Body of pancreas (tissue), 4 donors: ENCODE measurements at regions not wholly inside any gene's neighbourhood (a gene's known extent, or its start where the extent isn't known, plus 50 kb on each side); places are given as distances from the start of the nearest gene placed in this dataset.

Source experiments
- ATAC-seq: fragments of 150-250 bp; one replicate; pipeline ENCODE4 v1.9.1; 2016
- DNase-seq, 4 donors: peaks; one replicate each; pipeline ENCODE4 v3.0.0-alpha.2; 2019
- H3K27ac ChIP-seq, 4 donors: fragments of 200-600 bp; sonication (generic); 1 replicate in 3 of 4; 2 replicates in 1 of 4; pipeline versions ENCODE4 v1.5.1 to v1.6.1; 2016 to 2019; ENCODE audit warnings: mild to moderate bottlenecking in 1 of 4, mixed read lengths in 1 of 4, moderate library complexity in 1 of 4
- H3K27me3 ChIP-seq, 2 donors: fragments of 200-600 bp; sonication (generic); one replicate each; pipeline ENCODE4 v1.6.0; 2016; ENCODE audit warnings: mild to moderate bottlenecking in 1 of 2
- H3K36me3 ChIP-seq, 2 donors: fragments of 200-600 bp; sonication (generic); replicated peaks in 1 of 2; 2 replicates each; pipeline ENCODE4 v1.5.1; 2016; ENCODE audit warnings: low read depth in 2 of 2; ENCODE audit not compliant: insufficient read depth in 1 of 2
- H3K4me1 ChIP-seq: fragments of 200-600 bp; sonication (generic); one replicate; pipeline ENCODE4 v1.6.0; 2016
- H3K4me3 ChIP-seq, 2 donors: fragments of 200-600 bp; sonication (generic); 1 replicate in 1 of 2; 2 replicates in 1 of 2; pipeline ENCODE4 v1.5.1; 2016 to 2019
- H3K9me3 ChIP-seq, 3 donors: fragments of 200-600 bp; sonication (generic); 1 replicate in 2 of 3; 2 replicates in 1 of 3; pipeline ENCODE4 v1.5.1; 2016
- CTCF ChIP-seq, 7 experiments: fragments of 450-650 bp in 4 of 7; fragments of 200-600 bp in 3 of 7; sonication (generic) in 3 of 7; IDR thresholded peaks; one replicate each; pipeline ENCODE4 v1.5.1; 2016 to 2019; ENCODE audit warnings: antibody characterized with exemption in 7 of 7
- POLR2A ChIP-seq, 3 donors: fragments of 450-650 bp; IDR thresholded peaks; one replicate each; pipeline ENCODE4 v1.6.1; 2016; ENCODE audit warnings: antibody characterized with exemption in 3 of 3, mild to moderate bottlenecking in 2 of 3
- WGBS, 2 donors: methylation state at CpG; one replicate each; pipeline ENCODE4 v1.1.5; 2017; 5-methylcytosine and 5-hydroxymethylcytosine counted together
- intact Hi-C: fragments of 100-400 bp; cut with DNase I; formaldehyde crosslinking; loops from one replicate; pipeline ENCODE4 v1.15.1; 2023

GRCh38 chr12:82277582-82277981, 80.6 kb downstream of the CCDC59 start:
- Histone ChIP-seq H3K4me3 (no peak overlapping the region), H3K27me3 (no peaks in the 10 kb centered on the region), H3K27ac (no peak overlapping the region), H3K4me1 (no peaks in the 10 kb centered on the region), H3K9me3 (peaks cover 0 to 8% (median 0%) of the 10 kb centered on the region in 3 donors), H3K36me3 (no peaks in the 10 kb centered on the region)
- DNase-seq: no peak
- intact Hi-C loops: no loop called here
- ATAC-seq: no peak
- WGBS, 2 donors: 65 to 72% methylated on average over 4 of the region's 4 CpGs
- TF ChIP-seq CTCF (IDR thresholded peaks at IDR 0.05) (no peak), POLR2A (IDR thresholded peaks at IDR 0.05) (no peak)

GRCh38 chr12:82242729-82243128, 115.5 kb downstream of the CCDC59 start:
- Histone ChIP-seq H3K9me3 (peaks cover 0 to 8% (median 0%) of the 10 kb centered on the region in 3 donors), H3K27ac (no peak overlapping the region), H3K36me3 (no peaks in the 10 kb centered on the region), H3K27me3 (no peaks in the 10 kb centered on the region), H3K4me1 (no peaks in the 10 kb centered on the region), H3K4me3 (no peak overlapping the region)
- TF ChIP-seq POLR2A (IDR thresholded peaks at IDR 0.05) (no peak), CTCF (IDR thresholded peaks at IDR 0.05) (no peak)
- intact Hi-C loops: no loop called here
- no peak for ATAC-seq
- WGBS, 2 donors: 71 to 78% methylated on average over 4 of the region's 4 CpGs
- no peak for DNase-seq

GRCh38 chr12:82225871-82226270, 132.3 kb downstream of the CCDC59 start:
- Histone ChIP-seq H3K9me3 (no peaks in the 10 kb centered on the region), H3K4me3 (no peak overlapping the region), H3K27me3 (no peaks in the 10 kb centered on the region), H3K36me3 (no peaks in the 10 kb centered on the region), H3K4me1 (no peaks in the 10 kb centered on the region), H3K27ac (no peak overlapping the region)
- TF ChIP-seq POLR2A (IDR thresholded peaks at IDR 0.05): no peak
- no peak for TF ChIP-seq CTCF (IDR thresholded peaks at IDR 0.05)
- DNase-seq (no peak), ATAC-seq (no peak)
- intact Hi-C loops: no loop called here

- 63 to 75% methylated on average over 4 of the region's 4 CpGs for WGBS, 2 donors
- Histone ChIP-seq H3K27me3 (no peaks in the 10 kb centered on the region), H3K27ac (no peak overlapping the region), H3K4me1 (no peaks in the 10 kb centered on the region), H3K4me3 (no peak overlapping the region), H3K9me3 (no peaks in the 10 kb centered on the region), H3K36me3 (no peaks in the 10 kb centered on the region)
- no peak for TF ChIP-seq CTCF (IDR thresholded peaks at IDR 0.05)
- TF ChIP-seq POLR2A (IDR thresholded peaks at IDR 0.05): no peak
- DNase-seq (no peak), ATAC-seq (no peak)
- intact Hi-C loops: no loop called here
Observed at GRCh38 chr12:82223426-82223825, 134.8 kb downstream of the CCDC59 start.

- Histone ChIP-seq H3K27me3 (no peaks in the 10 kb centered on the region), H3K36me3 (no peaks in the 10 kb centered on the region), H3K27ac (no peak overlapping the region), H3K9me3 (peaks cover 0 to under 1% (median 0%) of the 10 kb centered on the region in 3 donors), H3K4me3 (no peak overlapping the region), H3K4me1 (no peaks in the 10 kb centered on the region)
- TF ChIP-seq CTCF (IDR thresholded peaks at IDR 0.05) (no peak), POLR2A (IDR thresholded peaks at IDR 0.05) (no peak)
- DNase-seq (no peak), ATAC-seq (peak; percentile 27)
- intact Hi-C loops: no loop called here
- WGBS, 2 donors: 44 to 54% methylated on average over 3 to 6 of the region's 6 CpGs
Observed at GRCh38 chr12:82216475-82216874, 141.7 kb downstream of the CCDC59 start.
